ENCODE measurements at regions not wholly inside any gene's neighbourhood (a gene's known extent, or its start where the extent isn't known, plus 50 kb on each side); places are given as distances from the start of the nearest gene placed in this dataset.

DNA sequence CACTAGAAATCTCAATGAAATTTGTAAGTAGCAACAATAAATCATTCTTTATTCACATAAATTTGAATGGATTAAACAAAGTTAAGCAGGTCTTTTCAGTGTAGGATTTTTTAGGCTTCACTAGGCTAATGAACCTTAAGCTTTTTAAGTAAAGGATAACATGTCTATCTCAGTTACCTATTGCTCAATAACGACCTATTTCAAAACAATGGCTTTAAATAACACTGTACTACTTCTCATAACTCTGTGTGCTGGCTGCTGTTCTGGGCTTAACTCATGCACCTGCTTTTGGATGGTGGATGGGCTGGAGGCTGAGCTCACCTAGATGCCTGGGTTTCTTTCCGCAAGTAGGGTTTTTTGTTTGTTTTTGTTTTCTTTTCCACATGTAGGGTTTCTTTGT, 495.0 kb upstream of the SLIT2 start:
- Mint-ChIP-seq H3K27me3 (ENCODE audit: low read depth) (no peaks in the 10 kb centered on the region), H3K4me3 (no peak overlapping the region), H3K9me3 (peaks cover 5% of the 10 kb centered on the region), H3K4me1 (peaks cover 17% of the 10 kb centered on the region), H3K27ac (no peak overlapping the region), H3K36me3 (no peaks in the 10 kb centered on the region)
- no peak for DNase-seq (ENCODE audit: low spot score in 2 of 2, unreplicated experiment in 2 of 2)
- TF ChIP-seq, protein P1, sequence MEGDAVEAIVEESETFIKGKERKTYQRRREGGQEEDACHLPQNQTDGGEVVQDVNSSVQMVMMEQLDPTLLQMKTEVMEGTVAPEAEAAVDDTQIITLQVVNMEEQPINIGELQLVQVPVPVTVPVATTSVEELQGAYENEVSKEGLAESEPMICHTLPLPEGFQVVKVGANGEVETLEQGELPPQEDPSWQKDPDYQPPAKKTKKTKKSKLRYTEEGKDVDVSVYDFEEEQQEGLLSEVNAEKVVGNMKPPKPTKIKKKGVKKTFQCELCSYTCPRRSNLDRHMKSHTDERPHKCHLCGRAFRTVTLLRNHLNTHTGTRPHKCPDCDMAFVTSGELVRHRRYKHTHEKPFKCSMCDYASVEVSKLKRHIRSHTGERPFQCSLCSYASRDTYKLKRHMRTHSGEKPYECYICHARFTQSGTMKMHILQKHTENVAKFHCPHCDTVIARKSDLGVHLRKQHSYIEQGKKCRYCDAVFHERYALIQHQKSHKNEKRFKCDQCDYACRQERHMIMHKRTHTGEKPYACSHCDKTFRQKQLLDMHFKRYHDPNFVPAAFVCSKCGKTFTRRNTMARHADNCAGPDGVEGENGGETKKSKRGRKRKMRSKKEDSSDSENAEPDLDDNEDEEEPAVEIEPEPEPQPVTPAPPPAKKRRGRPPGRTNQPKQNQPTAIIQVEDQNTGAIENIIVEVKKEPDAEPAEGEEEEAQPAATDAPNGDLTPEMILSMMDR (IDR thresholded peaks at IDR 0.05; ENCODE audit: unreplicated experiment), result no peak

DNA sequence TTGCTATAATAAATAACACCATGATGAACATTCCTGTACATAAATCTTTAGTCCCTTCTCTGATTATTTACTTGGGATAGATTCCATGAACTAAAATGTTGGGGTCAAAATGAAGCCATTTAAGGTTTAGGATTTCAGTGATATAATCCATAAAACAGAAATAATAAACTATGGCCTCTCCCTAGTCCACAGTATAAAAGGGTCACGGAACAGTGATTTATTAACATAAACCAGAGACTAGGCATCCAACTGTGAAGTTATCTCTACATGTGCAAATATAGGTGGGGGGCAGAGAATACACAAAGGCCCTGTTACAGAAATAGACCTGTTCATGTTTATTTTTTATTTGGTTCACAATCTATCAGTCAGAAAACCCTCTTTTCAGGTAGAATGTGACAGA, 499.1 kb upstream of the SLIT2 start:
- Mint-ChIP-seq H3K9me3 (no peaks in the 10 kb centered on the region), H3K27ac (no peak overlapping the region), H3K4me1 (peaks cover 41% of the 10 kb centered on the region), H3K36me3 (no peaks in the 10 kb centered on the region), H3K27me3 (ENCODE audit: low read depth) (no peaks in the 10 kb centered on the region), H3K4me3 (no peak overlapping the region)
- TF ChIP-seq, protein P1 (IDR thresholded peaks at IDR 0.05; ENCODE audit: unreplicated experiment), result no peak
- DNase-seq (ENCODE audit: low spot score in 2 of 2, unreplicated experiment in 2 of 2), result no peak

DNA sequence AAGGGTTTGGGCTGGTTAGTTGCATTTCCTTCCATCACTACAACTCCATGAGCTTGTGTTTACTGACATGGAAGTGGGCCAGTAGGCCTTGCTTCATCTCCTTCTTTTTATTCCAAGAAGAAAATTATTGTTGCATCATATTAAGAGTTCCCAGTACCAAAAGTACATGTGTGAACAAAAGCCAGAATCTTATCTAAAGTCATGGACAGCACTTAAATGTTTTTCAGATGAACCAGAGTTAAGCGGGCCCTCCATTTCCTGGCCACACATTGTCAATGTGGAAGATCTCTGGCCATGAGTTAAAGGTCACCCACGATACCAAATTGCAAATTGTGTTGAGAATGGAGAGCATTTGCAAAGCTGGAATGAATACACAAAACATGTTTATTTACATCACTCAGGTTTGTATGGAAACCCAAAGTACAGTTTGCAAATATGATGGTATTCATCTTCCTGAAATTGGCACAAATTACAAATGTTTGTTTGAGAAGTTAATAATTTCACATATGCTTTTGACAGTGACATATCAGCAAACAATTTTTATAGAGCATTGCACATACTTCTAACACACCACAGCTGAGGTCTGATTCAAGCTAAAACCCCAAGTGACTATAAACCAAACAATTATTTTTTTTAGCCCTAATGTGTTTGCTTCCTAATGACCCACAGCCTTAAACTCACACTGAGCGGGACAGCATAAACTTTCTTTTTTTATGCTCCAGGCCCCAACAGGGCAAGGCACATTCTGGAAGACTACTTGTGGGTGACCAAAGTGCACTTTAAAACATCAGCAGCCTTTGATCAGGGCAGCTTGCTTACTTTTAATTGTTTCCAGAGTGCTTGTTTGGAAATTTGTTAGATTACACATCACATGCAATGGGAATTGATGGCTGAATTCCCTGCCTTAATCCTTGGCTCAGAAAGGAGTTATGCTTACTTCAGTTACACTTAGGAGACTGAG, 502.9 kb upstream of the SLIT2 start:
- no peak for DNase-seq (ENCODE audit: low spot score in 2 of 2, unreplicated experiment in 2 of 2)
- TF ChIP-seq, protein P1 (IDR thresholded peaks at IDR 0.05; ENCODE audit: unreplicated experiment), result no peak
- Mint-ChIP-seq H3K9me3 (no peaks in the 10 kb centered on the region), H3K4me1 (peaks cover 48% of the 10 kb centered on the region), H3K36me3 (no peaks in the 10 kb centered on the region), H3K27ac (no peak overlapping the region), H3K4me3 (no peak overlapping the region), H3K27me3 (ENCODE audit: low read depth) (no peaks in the 10 kb centered on the region)

DNA sequence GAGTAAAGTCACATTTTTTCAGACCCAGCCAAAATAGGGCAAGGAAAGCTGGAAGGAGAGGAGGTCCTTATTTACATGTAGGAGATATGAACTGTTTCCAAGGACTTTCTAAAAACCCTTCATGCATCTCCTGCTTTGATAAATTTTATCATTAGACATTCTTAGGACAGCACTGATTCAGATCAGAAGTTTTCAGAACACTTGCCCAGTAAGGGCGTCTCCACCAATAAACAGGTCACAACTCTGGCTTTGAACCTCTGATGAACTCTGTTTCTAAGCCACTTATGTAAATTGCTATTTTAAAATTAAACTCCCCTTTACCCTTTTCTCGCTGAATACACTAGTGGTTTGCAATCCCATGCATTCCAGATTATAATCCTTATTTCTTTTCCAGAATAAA, 505.3 kb upstream of the SLIT2 start:
- no peak overlapping the region for H3K4me3 Mint-ChIP-seq
- no peaks in the 10 kb centered on the region for H3K9me3 Mint-ChIP-seq
- no peak for DNase-seq (ENCODE audit: low spot score in 2 of 2, unreplicated experiment in 2 of 2)
- H3K4me1 Mint-ChIP-seq, result peaks cover 54% of the 10 kb centered on the region
- TF ChIP-seq, protein P1 (IDR thresholded peaks at IDR 0.05; ENCODE audit: unreplicated experiment), result no peak
- no peaks in the 10 kb centered on the region for H3K27me3 Mint-ChIP-seq (ENCODE audit: low read depth)
- no peaks in the 10 kb centered on the region for H3K36me3 Mint-ChIP-seq
- no peak overlapping the region for H3K27ac Mint-ChIP-seq

DNA sequence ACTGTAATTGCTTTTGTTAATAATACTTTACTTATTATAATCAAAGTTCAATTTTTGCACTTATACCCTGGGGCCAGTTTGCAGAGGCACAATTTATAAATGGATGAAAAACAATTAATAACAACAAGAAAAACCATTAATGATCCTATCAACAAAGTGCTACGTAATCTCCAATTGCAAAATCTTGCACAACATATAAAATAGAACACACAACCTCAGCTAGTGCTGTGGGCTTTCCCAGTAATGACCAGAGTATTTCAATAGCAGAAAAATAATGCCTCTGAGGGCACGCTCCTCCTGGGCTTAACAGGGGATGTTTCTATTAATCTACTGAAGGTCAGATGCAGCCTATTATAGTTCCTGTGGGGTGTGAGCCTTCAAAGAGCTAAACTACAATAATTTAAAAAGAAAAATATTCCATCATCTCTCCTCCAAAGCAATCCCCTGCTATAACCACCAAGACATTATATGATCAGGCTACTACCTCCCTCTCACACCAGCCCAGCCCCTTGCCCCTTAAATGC, 508.5 kb upstream of the SLIT2 start:
- TF ChIP-seq, protein P1 (IDR thresholded peaks at IDR 0.05; ENCODE audit: unreplicated experiment), result no peak
- H3K27ac Mint-ChIP-seq, result peak overlapping the region; percentile 70
- no peak overlapping the region for H3K4me3 Mint-ChIP-seq
- H3K36me3 Mint-ChIP-seq, result no peaks in the 10 kb centered on the region
- DNase-seq (ENCODE audit: low spot score in 2 of 2, unreplicated experiment in 2 of 2), result no peak
- H3K9me3 Mint-ChIP-seq, result peaks cover 4% of the 10 kb centered on the region
- H3K4me1 Mint-ChIP-seq, result peaks cover 54% of the 10 kb centered on the region
- H3K27me3 Mint-ChIP-seq (ENCODE audit: low read depth), result no peaks in the 10 kb centered on the region
